Spleen (tissue), 11 donors: ENCODE measurements at regions not wholly inside any gene's neighbourhood (a gene's known extent, or its start where the extent isn't known, plus 50 kb on each side); places are given as distances from the start of the nearest gene placed in this dataset.

Experiments
- DNase-seq: peaks from one replicate; pipeline ENCODE4 v3.0.0-alpha.2; 2020
- H3K27ac ChIP-seq, 8 donors: fragments of 200-600 bp; sonication (generic) in 7 of 8; 1 replicate in 4 of 8; 2 replicates in 4 of 8; pipeline versions ENCODE4 v1.5.0 to v1.8.0; 2016 to 2021; ENCODE audit warnings: inconsistent platforms in 4 of 8, mild to moderate bottlenecking in 4 of 8, moderate library complexity in 1 of 8
- H3K27me3 ChIP-seq, 7 donors: fragments of 200-600 bp; sonication (generic) in 6 of 7; replicated peaks in 1 of 7; 1 replicate in 4 of 7; 2 replicates in 3 of 7; pipeline versions ENCODE4 v1.5.0 to v1.8.0; 2016 to 2021; ENCODE audit warnings: inconsistent platforms in 3 of 7, mild to moderate bottlenecking in 1 of 7
- H3K36me3 ChIP-seq, 6 donors: fragments of 200-600 bp; sonication (generic) in 5 of 6; 1 replicate in 4 of 6; 2 replicates in 2 of 6; pipeline versions ENCODE4 v1.5.0 to v1.8.0; 2016 to 2021; ENCODE audit warnings: inconsistent platforms in 2 of 6
- H3K4me1 ChIP-seq, 6 donors: fragments of 200-600 bp; sonication (generic) in 5 of 6; 1 replicate in 3 of 6; 2 replicates in 3 of 6; pipeline versions ENCODE4 v1.5.0 to v1.8.0; 2016 to 2021; ENCODE audit warnings: inconsistent platforms in 3 of 6
- H3K4me3 ChIP-seq, 8 donors: fragments of 200-600 bp; sonication (generic) in 7 of 8; 1 replicate in 4 of 8; 2 replicates in 4 of 8; pipeline versions ENCODE4 v1.5.0 to v1.8.0; 2016 to 2021; ENCODE audit warnings: inconsistent platforms in 4 of 8, mild to moderate bottlenecking in 4 of 8, moderate library complexity in 2 of 8
- H3K9me3 ChIP-seq, 8 donors: fragments of 200-600 bp; sonication (generic) in 7 of 8; 1 replicate in 4 of 8; 2 replicates in 4 of 8; pipeline versions ENCODE4 v1.5.0 to v1.8.0; 2016 to 2021; ENCODE audit warnings: inconsistent platforms in 4 of 8
- POLR2A ChIP-seq, 3 donors: fragments of 450-650 bp; IDR thresholded peaks; one replicate each; pipeline ENCODE4 v1.5.1; 2017; ENCODE audit warnings: antibody characterized with exemption in 3 of 3, mild to moderate bottlenecking in 1 of 3
- POLR2AphosphoS5 ChIP-seq, 3 donors: sonication (generic); formaldehyde crosslinking; IDR thresholded peaks; one replicate each; pipeline ENCODE4 v1.5.1; 2017; ENCODE audit warnings: antibody characterized with exemption in 3 of 3
- WGBS, 5 donors: extraction: QIAGEN DNeasy Blood & Tissue Kit in 3 of 5; methylation state at CpG; one replicate each; pipeline versions ENCODE4 v1.1.5 to v1.1.7; 2013 to 2018; 5-methylcytosine and 5-hydroxymethylcytosine counted together
- intact Hi-C: fragments of 100-400 bp; cut with DNase I; formaldehyde crosslinking; loops from one replicate; pipeline ENCODE4 v1.15.0; 2023; ENCODE audit warnings: low total_unique reads
- TF ChIP-seq, protein P1 (sequence below), 11 experiments: fragments of 200-600 bp in 7 of 11; fragments of 450-650 bp in 4 of 11; sonication (generic) in 4 of 11; IDR thresholded peaks in 8 of 11; conservative IDR thresholded peaks in 3 of 11; 1 replicate in 7 of 11; 2 replicates in 4 of 11; pipeline versions ENCODE4 v1.4.0 to v1.8.0; 2016 to 2021; ENCODE audit warnings: antibody characterized with exemption in 11 of 11, inconsistent platforms in 4 of 11, mild to moderate bottlenecking in 1 of 11
- donor health status: healthy with polysubstance abuse.
- donor health status: DM: no; HTN: no; CAD: no; lungs with moderate emphysema.
- donor health status: DM: no; HTN: no; CAD: no.
- donor health status: Bipolar disorder and iron deficiency.
- donor health status: healthy.
- donor health status: DM: no; HTN: no; CAD: no.
- donor health status: DM: yes; HTN: yes; CAD: no.

GRCh38 chr16:79915761-79916160, 315.2 kb upstream of the MAF start:
- Histone ChIP-seq H3K9me3 (no peaks in the 10 kb centered on the region), H3K4me3 (no peak overlapping the region), H3K36me3 (no peaks in the 10 kb centered on the region), H3K27ac (no peak overlapping the region), H3K27me3 (no peaks in the 10 kb centered on the region), H3K4me1 (no peaks in the 10 kb centered on the region)
- TF ChIP-seq POLR2A (IDR thresholded peaks at IDR 0.05) = no peak
- TF ChIP-seq, protein P1, sequence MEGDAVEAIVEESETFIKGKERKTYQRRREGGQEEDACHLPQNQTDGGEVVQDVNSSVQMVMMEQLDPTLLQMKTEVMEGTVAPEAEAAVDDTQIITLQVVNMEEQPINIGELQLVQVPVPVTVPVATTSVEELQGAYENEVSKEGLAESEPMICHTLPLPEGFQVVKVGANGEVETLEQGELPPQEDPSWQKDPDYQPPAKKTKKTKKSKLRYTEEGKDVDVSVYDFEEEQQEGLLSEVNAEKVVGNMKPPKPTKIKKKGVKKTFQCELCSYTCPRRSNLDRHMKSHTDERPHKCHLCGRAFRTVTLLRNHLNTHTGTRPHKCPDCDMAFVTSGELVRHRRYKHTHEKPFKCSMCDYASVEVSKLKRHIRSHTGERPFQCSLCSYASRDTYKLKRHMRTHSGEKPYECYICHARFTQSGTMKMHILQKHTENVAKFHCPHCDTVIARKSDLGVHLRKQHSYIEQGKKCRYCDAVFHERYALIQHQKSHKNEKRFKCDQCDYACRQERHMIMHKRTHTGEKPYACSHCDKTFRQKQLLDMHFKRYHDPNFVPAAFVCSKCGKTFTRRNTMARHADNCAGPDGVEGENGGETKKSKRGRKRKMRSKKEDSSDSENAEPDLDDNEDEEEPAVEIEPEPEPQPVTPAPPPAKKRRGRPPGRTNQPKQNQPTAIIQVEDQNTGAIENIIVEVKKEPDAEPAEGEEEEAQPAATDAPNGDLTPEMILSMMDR (IDR thresholded peaks at IDR 0.05 in 8 of 11, conservative IDR thresholded peaks at IDR 0.05 in 3 of 11) = no peak
- TF ChIP-seq POLR2AphosphoS5 (IDR thresholded peaks at IDR 0.05) = no peak
- DNase-seq = no peak
- intact Hi-C loops = no loop called here

DNA sequence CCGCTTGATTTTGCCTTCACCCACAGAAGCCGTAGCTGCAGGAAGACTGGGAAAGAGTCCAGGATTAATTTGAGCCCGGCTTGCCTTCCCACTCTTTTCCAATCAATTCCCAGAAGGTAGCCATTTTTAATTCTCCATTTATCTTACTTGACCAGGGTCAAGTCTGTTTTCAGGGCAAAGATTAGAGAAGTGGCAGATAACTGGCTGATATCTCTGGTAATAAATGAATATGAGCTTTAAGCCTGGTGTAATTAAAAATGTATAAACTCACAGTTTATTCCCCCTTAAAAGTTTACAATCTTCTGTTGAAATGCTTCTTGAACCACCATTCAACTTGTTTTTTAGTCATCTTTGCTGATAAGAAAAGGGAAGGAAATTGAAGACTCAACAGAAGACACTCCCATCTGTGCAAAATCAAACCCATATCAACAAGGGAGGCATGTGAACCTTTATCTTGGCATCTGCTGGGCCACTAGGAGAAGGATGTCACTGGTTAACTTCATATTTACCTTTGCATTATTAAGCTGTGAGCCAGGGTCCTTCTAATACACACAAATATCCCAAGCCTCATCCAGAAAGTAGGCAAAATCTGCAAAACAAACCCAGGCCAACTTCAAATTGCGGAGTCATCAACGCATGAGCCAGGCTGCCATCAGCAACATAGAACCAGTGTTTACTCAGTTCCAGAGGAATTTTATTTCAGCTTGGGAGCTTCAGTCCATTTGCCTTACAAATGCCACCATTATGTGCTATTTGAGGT, 314.6 kb upstream of the MAF start:
- TF ChIP-seq, protein P1 (IDR thresholded peaks at IDR 0.05 in 8 of 11, conservative IDR thresholded peaks at IDR 0.05 in 3 of 11) = no peak
- TF ChIP-seq POLR2AphosphoS5 (IDR thresholded peaks at IDR 0.05) (no peak), POLR2A (IDR thresholded peaks at IDR 0.05) (no peak)
- Histone ChIP-seq H3K4me3 (no peak overlapping the region), H3K27me3 (no peaks in the 10 kb centered on the region), H3K27ac (no peak overlapping the region), H3K36me3 (no peaks in the 10 kb centered on the region), H3K4me1 (no peaks in the 10 kb centered on the region), H3K9me3 (no peaks in the 10 kb centered on the region)
- WGBS, 5 donors = 82 to 91% (median 84%) methylated on average over 5 of the region's 5 CpGs
- no peak for DNase-seq
- intact Hi-C loops = no loop called here

- no peaks in the 10 kb centered on the region for H3K36me3 ChIP-seq
- H3K4me3 ChIP-seq = no peak overlapping the region
- H3K4me1 ChIP-seq = no peaks in the 10 kb centered on the region
- 74 to 91% (median 83%) methylated on average over 7 of the region's 7 CpGs for WGBS, 5 donors
- H3K27ac ChIP-seq = no peak overlapping the region
- no peak for DNase-seq
- H3K27me3 ChIP-seq = no peaks in the 10 kb centered on the region
- H3K9me3 ChIP-seq = no peaks in the 10 kb centered on the region
- intact Hi-C loops = no loop called here
- no peak for TF ChIP-seq POLR2A (IDR thresholded peaks at IDR 0.05)
- no peak for TF ChIP-seq POLR2AphosphoS5 (IDR thresholded peaks at IDR 0.05)
- TF ChIP-seq, protein P1 (IDR thresholded peaks at IDR 0.05 in 8 of 11, conservative IDR thresholded peaks at IDR 0.05 in 3 of 11) = no peak
These were observed 312.2 kb upstream of the MAF start for GRCh38 chr16:79912592-79913310.

DNA sequence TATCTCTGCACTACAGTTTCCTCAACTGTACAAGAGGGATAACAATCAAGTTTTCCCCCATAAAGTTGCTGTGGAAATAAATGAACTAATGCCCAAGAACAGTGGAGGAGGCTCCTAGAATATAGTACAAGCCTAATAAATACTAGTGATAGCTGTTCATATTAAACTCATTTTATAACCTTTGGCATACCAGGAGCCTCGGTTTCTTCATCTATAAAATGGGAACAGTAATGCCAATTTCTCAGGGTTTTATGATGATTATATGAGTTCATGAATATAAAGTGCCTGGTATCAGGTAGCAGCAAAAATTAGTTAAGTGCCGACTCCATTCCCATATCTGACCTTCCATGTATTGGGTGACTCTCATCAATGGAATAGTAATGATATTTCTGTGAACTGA, 311.1 kb upstream of the MAF start:
- intact Hi-C loops = no loop called here
- Histone ChIP-seq H3K27me3 (peaks cover 0 to 4% (median 0%) of the 10 kb centered on the region in 7 donors), H3K36me3 (no peaks in the 10 kb centered on the region), H3K4me1 (no peaks in the 10 kb centered on the region), H3K4me3 (no peak overlapping the region), H3K9me3 (no peaks in the 10 kb centered on the region), H3K27ac (no peak overlapping the region)
- no peak for DNase-seq
- TF ChIP-seq, protein P1 (IDR thresholded peaks at IDR 0.05 in 8 of 11, conservative IDR thresholded peaks at IDR 0.05 in 3 of 11) = no peak
- TF ChIP-seq POLR2AphosphoS5 (IDR thresholded peaks at IDR 0.05) = no peak
- no peak for TF ChIP-seq POLR2A (IDR thresholded peaks at IDR 0.05)
- 82 to 93% (median 84%) methylated on average over 2 of the region's 2 CpGs for WGBS, 5 donors
